TTC549 (cell line): ENCODE measurements at regions not wholly inside any gene's neighbourhood (a gene's known extent, or its start where the extent isn't known, plus 50 kb on each side); places are given as distances from the start of the nearest gene placed in this dataset.

ENCODE experiments used
- FAIRE-seq: peaks from 2 replicates; lab custom pipeline; 2012; peaks lifted over from hg19 to GRCh38; lab: Jason Lieb, UNC

DNA sequence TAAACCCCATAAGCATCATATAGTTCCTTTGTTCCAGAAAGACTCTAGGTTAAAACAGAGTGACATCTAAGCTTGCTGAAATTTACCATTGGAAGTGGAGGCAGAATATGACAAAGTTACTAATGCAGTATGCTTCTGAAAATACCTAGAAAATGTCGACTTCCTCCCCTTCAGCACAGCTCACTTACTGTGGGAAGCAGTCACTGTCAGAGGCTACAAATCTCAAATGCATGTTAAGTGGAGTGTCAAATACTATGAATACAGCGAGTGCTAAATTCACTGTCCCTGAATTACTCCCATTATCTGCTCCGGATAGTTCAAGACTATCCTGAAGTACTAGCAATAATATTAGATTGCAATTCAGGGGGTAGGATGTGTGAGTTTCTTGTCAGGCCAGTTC lies 1454.6 kb downstream of the AACS start:
- no peak for FAIRE-seq

- no peak for FAIRE-seq
Measured at GRCh38 chr12:126523891-126524290, 1458.7 kb downstream of the AACS start.

DNA sequence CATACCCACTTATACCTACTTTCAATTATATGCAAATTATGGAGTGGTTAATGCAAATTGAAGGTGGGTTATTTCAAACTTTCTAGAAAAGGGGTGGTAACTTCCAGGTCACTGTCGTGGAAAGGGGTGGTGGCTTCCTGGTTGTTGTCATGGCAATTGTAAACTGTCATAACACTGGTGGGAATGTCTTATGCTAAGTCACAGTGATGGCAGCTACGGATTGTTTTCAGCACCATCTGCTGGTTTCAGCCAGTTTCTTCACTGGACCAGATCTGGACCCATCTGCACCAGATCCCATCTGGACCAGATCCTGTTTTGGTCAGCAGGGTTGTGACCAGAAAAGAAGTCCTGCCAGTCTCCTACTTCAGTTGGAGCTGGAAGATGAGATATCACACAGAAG lies 1469.3 kb downstream of the AACS start:
- FAIRE-seq = no peak

DNA sequence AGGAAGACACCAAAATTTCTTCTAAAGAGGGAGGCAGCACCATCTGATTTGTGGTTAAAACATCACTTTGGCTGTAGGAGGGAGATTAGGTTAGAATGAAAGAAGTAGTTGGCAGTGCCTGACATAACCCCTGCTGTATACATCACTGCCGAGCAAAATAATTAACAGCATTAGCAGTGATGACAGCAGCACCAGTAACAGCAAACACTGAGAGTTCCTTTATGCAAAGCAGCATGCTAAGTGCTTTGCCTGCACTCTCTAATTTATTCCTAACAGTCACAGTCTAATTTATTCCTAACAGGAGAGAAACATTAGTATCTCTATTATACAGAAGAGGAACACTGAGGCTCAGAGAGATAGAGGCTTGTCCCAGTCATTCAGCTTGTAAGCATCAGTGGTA lies 1469.7 kb downstream of the AACS start:
- no peak for FAIRE-seq

DNA sequence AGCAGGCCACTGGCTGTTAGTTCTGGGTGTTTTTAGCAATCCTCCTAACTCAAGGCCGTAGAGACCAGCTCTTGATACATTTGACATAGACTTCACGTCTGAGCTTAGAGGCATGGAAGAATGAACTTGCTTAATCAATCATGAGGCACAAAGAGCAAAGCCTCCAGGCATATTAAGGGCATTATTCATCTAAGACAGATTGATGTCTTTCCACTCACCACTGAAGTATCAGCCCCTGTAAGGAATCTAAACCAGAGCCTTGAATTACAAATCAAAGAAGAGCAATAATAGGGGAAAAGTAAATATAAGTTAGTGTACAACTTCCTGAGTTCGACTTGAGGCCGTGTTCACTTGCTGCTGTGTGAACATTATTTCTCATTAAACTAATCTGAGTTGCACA lies 1470.7 kb downstream of the AACS start:
- no peak for FAIRE-seq

DNA sequence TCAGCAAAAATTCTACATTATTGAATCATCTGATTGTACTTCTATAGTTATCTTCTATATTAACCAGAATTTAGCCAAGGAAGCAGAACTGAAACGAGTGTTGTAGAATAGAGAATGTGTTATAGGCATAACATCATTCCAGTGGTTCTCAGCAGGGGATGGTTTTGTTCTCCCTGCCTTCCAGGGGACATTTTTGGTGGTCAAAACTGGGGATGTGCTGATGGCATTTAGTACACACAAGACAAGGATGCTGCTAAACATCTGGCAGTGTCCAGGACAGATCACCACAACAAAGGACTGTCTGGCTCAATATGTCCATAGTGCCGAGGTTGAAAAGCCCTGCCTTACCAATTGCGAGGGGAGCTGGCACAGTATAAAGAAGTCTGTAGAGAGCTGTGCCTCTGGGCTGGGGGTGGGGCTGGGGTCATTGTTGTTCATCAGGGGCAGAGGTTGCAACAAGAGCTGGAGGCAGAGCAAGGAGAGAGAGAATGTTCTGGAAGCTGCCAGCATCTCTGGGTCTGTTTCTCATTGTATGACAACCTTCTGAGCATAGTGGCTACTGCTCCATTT lies 1472.8 kb downstream of the AACS start:
- FAIRE-seq = no peak

DNA sequence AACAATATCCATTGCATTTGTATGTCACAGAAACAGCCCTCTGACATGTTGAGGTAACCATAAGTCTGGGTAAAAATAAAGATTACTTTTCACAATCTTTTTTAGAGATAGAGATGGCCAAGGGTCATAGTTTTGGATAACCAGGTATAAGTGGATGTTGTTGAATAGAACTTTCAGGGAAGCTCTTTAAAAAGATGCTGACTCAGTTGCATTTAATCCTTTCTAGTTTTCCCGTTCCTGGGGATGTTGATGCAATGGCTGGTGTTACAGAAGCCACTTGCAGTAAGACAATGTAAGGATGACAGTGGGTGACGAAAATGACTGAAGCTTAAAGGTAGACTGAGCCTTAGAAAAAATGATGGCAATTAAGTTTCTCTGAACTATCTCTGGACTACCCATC lies 1473.7 kb downstream of the AACS start:
- no peak for FAIRE-seq

DNA sequence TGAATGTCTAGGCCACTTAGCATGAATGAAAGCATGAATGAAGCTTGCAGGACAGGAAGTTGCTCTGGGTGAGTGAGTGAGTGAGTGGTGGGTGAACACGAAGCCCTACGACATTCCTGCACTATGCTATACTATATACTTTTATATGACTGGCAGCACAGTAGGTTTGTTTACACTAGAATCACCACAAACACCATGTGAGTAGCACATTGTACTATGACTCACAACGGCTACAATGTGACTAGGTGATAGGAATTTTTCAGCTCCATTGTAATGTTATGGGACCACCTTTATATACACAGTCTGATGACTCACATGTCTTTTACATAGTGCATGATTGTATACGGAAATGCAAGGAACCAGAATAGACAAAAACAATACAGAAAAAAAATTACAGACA lies 1480.2 kb downstream of the AACS start:
- no peak for FAIRE-seq

- FAIRE-seq = no peak
Measured at GRCh38 chr12:126547905-126548304, 1482.7 kb downstream of the AACS start.

DNA sequence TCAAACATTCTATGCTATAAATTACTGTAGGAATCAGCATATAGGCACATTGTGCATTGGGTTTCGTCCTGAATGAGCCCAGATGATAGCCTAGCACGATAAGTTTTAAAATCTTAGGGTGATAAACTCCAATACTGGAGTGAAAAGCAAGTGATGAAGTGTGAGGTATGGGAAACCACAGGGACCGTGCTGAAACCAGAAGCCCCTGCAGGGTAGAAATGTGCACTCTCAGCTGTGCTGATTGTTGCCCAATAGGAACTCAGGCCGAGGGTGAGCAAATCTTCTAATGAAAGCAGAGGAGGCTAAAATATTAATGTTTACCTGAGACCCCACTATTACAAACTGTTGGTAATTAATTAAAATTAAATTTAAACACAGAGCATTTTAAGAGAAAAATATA lies 1486.6 kb downstream of the AACS start:
- no peak for FAIRE-seq

- FAIRE-seq = no peak
Measured at GRCh38 chr12:126554625-126555024, 1489.4 kb downstream of the AACS start.

DNA sequence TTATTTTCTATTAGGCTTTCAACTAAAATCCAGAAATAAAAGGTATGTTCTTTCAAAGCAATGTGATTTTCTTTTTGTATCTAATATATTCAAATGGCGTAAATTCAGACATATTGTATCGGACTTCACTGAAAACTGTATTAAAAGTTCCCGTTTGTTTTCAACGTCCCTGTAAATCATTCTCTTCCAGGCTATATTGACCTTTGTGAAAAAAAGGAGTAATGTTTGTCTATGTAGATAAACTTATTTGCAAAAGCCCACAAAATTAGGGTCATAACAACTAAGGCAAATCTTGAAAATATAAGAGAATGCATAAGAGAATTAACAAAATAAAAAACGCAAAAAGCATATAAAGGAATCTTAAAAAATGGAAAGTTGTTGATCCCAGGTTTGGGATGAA lies 1492.4 kb downstream of the AACS start:
- FAIRE-seq = no peak

- no peak for FAIRE-seq
Measured at GRCh38 chr12:126558219-126558618, 1493.0 kb downstream of the AACS start.

DNA sequence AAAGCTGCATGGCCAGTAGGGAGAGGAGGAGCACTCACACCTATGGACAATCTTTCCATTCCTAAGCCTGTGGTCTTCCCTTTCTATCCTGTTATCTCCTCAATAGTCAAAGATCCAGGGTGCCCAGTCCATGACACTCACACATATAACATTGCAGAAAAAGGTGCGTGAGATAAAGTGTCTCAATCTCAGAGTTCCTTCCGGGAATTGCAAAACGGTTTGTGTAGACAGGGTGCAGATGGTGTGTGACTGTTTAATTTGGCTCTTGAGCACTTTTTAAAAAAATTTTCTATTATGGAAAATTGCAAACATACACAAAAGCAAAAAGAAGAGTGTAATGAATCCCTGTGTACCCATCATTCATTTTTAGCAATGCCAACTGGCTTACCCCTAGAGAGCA lies 1493.6 kb downstream of the AACS start:
- FAIRE-seq = no peak

DNA sequence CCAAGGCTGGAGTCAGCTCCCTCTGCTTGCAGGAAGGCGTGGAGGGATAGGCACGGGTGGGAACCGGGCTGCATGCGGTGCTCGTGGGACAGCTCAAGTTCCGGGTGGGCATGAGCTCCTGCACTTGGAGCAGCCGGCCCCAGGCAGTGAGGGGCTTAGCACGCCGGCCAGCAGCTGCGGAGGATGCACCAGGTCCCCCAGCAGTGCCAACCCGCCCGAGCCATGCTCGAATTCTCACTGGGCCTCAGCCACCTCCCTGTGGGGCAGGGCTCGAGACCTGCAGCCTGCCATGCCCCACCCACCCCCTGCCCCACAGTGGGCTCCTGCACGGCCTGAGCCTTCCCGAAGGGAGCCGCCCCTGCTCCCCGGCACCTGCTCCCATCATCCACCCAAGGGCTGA lies 1501.8 kb downstream of the AACS start:
- no peak for FAIRE-seq

DNA sequence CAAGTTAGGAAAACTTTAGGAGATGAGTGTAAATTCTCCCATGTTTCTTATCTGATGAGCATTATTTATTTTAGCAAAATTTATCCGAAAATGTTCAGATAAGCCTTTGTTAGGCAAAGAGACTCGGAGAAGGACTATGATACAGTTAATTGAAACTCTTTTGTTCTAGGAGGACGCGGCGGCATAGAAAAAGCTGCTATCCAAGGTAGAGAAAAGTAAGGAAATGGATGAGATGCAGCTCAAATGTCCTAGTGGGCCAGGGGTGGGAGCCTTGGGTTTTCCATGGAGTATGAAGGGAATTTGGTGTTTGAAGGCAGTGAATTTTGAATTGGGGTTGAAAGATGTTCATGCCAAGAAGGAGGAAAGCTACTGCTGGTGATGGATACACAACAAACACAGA lies 1504.5 kb downstream of the AACS start:
- no peak for FAIRE-seq

- FAIRE-seq = no peak
Measured at GRCh38 chr12:126570566-126570965, 1505.3 kb downstream of the AACS start.

GRCh38 chr12:126572170-126572569 lies 1506.9 kb downstream of the AACS start:
- FAIRE-seq = no peak

- no peak for FAIRE-seq
Measured at GRCh38 chr12:126581655-126582054, 1516.4 kb downstream of the AACS start.

DNA sequence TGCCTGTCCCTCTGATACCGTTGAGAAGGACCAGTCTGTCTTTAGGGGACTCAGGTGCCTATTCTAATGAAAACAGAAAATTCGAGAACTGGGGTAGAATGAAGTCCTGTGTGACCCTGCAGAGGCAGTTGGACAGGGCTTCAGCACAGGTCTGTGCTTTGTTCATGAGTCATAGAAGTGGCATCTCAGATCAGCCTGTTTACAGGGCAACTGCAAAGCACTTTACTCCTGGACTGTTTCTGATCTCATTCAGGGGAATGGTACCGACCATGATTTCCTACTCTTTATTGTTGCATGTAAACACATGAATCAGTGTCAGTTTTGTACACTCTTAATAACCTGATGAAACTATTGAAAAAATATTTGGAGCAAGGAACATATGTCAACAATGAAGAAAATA lies 1517.0 kb downstream of the AACS start:
- no peak for FAIRE-seq

- no peak for FAIRE-seq
Measured at GRCh38 chr12:126588586-126589249, 1523.5 kb downstream of the AACS start.

- no peak for FAIRE-seq
Measured at GRCh38 chr12:126591533-126591932, 1526.3 kb downstream of the AACS start.

- FAIRE-seq = no peak
Measured at GRCh38 chr12:126601184-126602170, 1536.2 kb downstream of the AACS start.
